ENCODE measurements at regions not wholly inside any gene's neighbourhood (a gene's known extent, or its start where the extent isn't known, plus 50 kb on each side); places are given as distances from the start of the nearest gene placed in this dataset.

DNA sequence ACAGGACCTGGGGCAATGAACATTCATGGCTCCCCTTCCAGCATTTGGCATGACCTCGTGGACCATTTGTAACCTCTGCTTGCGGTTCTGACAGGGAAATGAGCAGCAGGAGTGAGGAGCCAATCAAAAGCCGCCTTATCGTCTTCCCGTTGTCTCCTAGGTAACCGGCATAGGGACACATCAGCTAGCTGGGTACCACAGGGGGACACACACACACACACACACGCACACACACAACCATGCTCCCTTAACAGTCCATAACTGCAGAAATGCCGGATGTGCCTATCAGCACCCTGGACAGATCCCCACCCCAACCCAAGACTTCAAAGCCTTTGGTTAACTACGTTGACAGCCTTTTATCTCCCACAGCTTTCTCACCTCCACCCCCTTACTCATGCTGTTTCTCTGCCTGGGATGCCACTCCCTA lies 53.4 kb upstream of the CCDC174 start:
- Histone ChIP-seq H3K56ac (replicated peaks; ENCODE audit: insufficient read length, low read depth, low read length) (no peak overlapping the region), H3K4me1 (replicated peaks in 1 of 4; ENCODE audit: control insufficient read depth in 3 of 4, insufficient read depth in 4 of 4, low read length in 3 of 4) (peaks cover 0 to 12% (median 9%) of the 10 kb centered on the region in 4 experiments; a peak in 6 of 7 replicates), H4K5ac (ENCODE audit: insufficient read length, low read depth, low read length) (no peak overlapping the region), H3K79me2 (ENCODE audit: control insufficient read depth in 1 of 2, insufficient read depth in 2 of 2, low read length in 2 of 2) (no peaks in the 10 kb centered on the region), H3K23me2 (ENCODE audit: low read depth, low read length) (peaks cover 10% of the 10 kb centered on the region; the same call in 1 of the 2 replicates), H2BK120ac (replicated peaks; ENCODE audit: low read depth, low read length) (no peak overlapping the region), H2AFZ (ENCODE audit: low read length) (no peak overlapping the region), H4K8ac (ENCODE audit: extremely low read depth, insufficient read depth, low read length) (no peak overlapping the region), H2BK15ac (ENCODE audit: low read length) (peak overlapping the region; percentile 31; the same call in 1 of the 2 replicates), H2AK5ac (ENCODE audit: low read depth, low read length) (no peak overlapping the region), H3K23ac (ENCODE audit: insufficient read length) (no peak overlapping the region), H4K20me1 (replicated peaks in 1 of 2; ENCODE audit: control insufficient read depth in 1 of 2, insufficient read depth in 2 of 2, low read length in 2 of 2) (peaks cover 2 to 15% of the 10 kb centered on the region in 2 experiments), H3K9ac (replicated peaks in 1 of 4; ENCODE audit: extremely low read depth in 1 of 4, low read depth in 3 of 4, low read length in 3 of 4) (no peak overlapping the region), H2BK20ac (ENCODE audit: low read length) (no peak overlapping the region), H2BK12ac (ENCODE audit: low read depth, low read length) (no peak overlapping the region), H3K9me3 (ENCODE audit: insufficient read depth in 2 of 2, low read depth in 1 of 2, low read length in 1 of 2) (no peaks in the 10 kb centered on the region), H3K4ac (replicated peaks; ENCODE audit: insufficient read length, low read depth, low read length) (no peak overlapping the region), H3K18ac (ENCODE audit: extremely low read depth, low read length) (no peak overlapping the region), H3K4me3 (ENCODE audit: extremely low read depth in 1 of 4, insufficient read depth in 2 of 4, low read depth in 3 of 4, low read length in 4 of 4) (no peak overlapping the region), H3K36me3 (ENCODE audit: control insufficient read depth in 2 of 4, insufficient read depth in 4 of 4, low read length in 3 of 4) (0 out of 8 replicates have a peak, but pooled peaks cover 0 to 2% (median 0%) of the 10 kb centered on the region in 4 experiments), H2BK5ac (ENCODE audit: low read depth, low read length) (no peak overlapping the region), H4K91ac (replicated peaks; ENCODE audit: insufficient read length, low read length) (no peak overlapping the region), H3K4me2 (ENCODE audit: insufficient read depth in 1 of 2, low read depth in 2 of 2, low read length in 2 of 2) (no peak overlapping the region), H3K14ac (ENCODE audit: insufficient read length) (no peak overlapping the region), H3K27me3 (replicated peaks in 1 of 4; ENCODE audit: control insufficient read depth in 3 of 4, extremely low read depth in 1 of 4, insufficient read depth in 3 of 4, low read length in 3 of 4) (peaks cover 0 to 9% (median 3%) of the 10 kb centered on the region in 4 experiments; a peak in 4 of 7 replicates), H3K79me1 (ENCODE audit: low read depth, low read length) (peaks cover 4% of the 10 kb centered on the region; the same call in 1 of the 2 replicates), H3K27ac (ENCODE audit: low read depth, low read length) (no peak overlapping the region)
- CTCF ChIA-PET (ENCODE audit: partially characterized antibody) = no interaction called here
- POLR2A ChIA-PET (ENCODE audit: partially characterized antibody) = no interaction called here
- WGBS, 2 experiments (ENCODE audit: extremely low coverage in 1 of 2, insufficient coverage in 1 of 2, insufficient read length in 1 of 2, insufficient replicate concordance in 2 of 2, low coverage in 1 of 2, low lambda C conversion rate in 2 of 2, missing lambda C conversion rate in 1 of 2) = 47% methylated on average over 9 of the region's 9 CpGs; no CpG with 5 or more reads in 1 of the 2 experiments
- DNase-seq (ENCODE audit: low read depth in 1 of 2, low spot score in 2 of 2) (peak in 1 of 2 experiments; percentile 74), FAIRE-seq (peak; percentile 87)
- TF ChIP-seq, protein P1, sequence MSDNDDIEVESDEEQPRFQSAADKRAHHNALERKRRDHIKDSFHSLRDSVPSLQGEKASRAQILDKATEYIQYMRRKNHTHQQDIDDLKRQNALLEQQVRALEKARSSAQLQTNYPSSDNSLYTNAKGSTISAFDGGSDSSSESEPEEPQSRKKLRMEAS (IDR thresholded peaks at IDR 0.05) = peak; percentile 44; the same call in 1 of the 2 replicates
- TF ChIP-seq JUND (IDR thresholded peaks at IDR 0.05; ENCODE audit: low read length) (no peak), SIRT6 (IDR thresholded peaks at IDR 0.05; ENCODE audit: low read length) (no peak), SP4 (IDR thresholded peaks at IDR 0.05; ENCODE audit: low read length) (no peak; the same call in 1 of the 2 replicates), HDAC2 (IDR thresholded peaks at IDR 0.05; ENCODE audit: borderline replicate concordance in 1 of 2, low read depth in 2 of 2, low read length in 2 of 2) (0 out of 4 replicates have a peak, but pooled peaks of 1 of the 2 experiments have one; percentile 40), TBP (IDR thresholded peaks at IDR 0.05; ENCODE audit: low read depth, low read length) (no peak), RAD21 (IDR thresholded peaks at IDR 0.05 in 1 of 2, conservative IDR thresholded peaks at IDR 0.05 in 1 of 2; ENCODE audit: low read depth in 2 of 2, low read length in 2 of 2) (no peak), EZH2 (IDR thresholded peaks at IDR 0.05; ENCODE audit: low read depth, low read length, severe bottlenecking) (no peak), MAFK (IDR thresholded peaks at IDR 0.05; ENCODE audit: low read depth, low read length) (no peak), TAF7 (optimal IDR thresholded peaks at IDR 0.05; ENCODE audit: borderline replicate concordance, low read depth, low read length) (no peak), CEBPB (IDR thresholded peaks at IDR 0.05; ENCODE audit: low read depth, low read length) (no peak), JUN (IDR thresholded peaks at IDR 0.05; ENCODE audit: low read depth, low read length) (no peak), POU5F1 (IDR thresholded peaks at IDR 0.05; ENCODE audit: low read depth, low read length) (no peak), CREB1 (IDR thresholded peaks at IDR 0.05) (no peak), KDM5A (IDR thresholded peaks at IDR 0.05; ENCODE audit: low read length) (no peak)

Measured in H1 (cell line).